Neutrophil (primary cell): ENCODE measurements at regions not wholly inside any gene's neighbourhood (a gene's known extent, or its start where the extent isn't known, plus 50 kb on each side); places are given as distances from the start of the nearest gene placed in this dataset.

Experiments
- H3K27ac ChIP-seq: fragments of 200-600 bp; sonication (generic); 2 replicates; pipeline ENCODE4 v1.5.1; 2016; ENCODE audit warnings: mild to moderate bottlenecking, moderate library complexity
- H3K27me3 ChIP-seq: fragments of 200-600 bp; sonication (generic); 2 replicates; pipeline ENCODE4 v1.6.0; 2016; ENCODE audit warnings: mild to moderate bottlenecking
- H3K36me3 ChIP-seq: fragments of 200-600 bp; sonication (generic); 2 replicates; pipeline ENCODE4 v1.5.1; 2017
- H3K4me1 ChIP-seq, 2 experiments: fragments of 200-600 bp in 1 of 2; sonication (generic) in 1 of 2; 1 replicate in 1 of 2; 2 replicates in 1 of 2; pipeline versions ENCODE4 v1.5.1 to v1.6.1; 2013 to 2016; ENCODE audit warnings: low read depth in 1 of 2, low read length in 1 of 2, mild to moderate bottlenecking in 1 of 2, moderate library complexity in 1 of 2; ENCODE audit not compliant: control insufficient read depth in 1 of 2, insufficient read depth in 1 of 2
- H3K4me3 ChIP-seq, 2 experiments: fragments of 200-600 bp in 1 of 2; sonication (generic) in 1 of 2; 1 replicate in 1 of 2; 2 replicates in 1 of 2; pipeline ENCODE4 v1.5.1; 2013 to 2016; ENCODE audit warnings: low read depth in 1 of 2, low read length in 1 of 2, mild to moderate bottlenecking in 1 of 2, moderate library complexity in 1 of 2
- H3K9me3 ChIP-seq: fragments of 200-600 bp; sonication (generic); 2 replicates; pipeline ENCODE4 v1.5.1; 2016
- TF ChIP-seq, protein P1 (sequence below): fragments of 200-600 bp; sonication (generic); IDR thresholded peaks from 2 replicates; pipeline ENCODE4 v1.5.1; 2016; ENCODE audit warnings: antibody characterized with exemption

- Histone ChIP-seq H3K27me3 (no peaks in the 10 kb centered on the region), H3K9me3 (no peaks in the 10 kb centered on the region), H3K4me3 (no peak overlapping the region), H3K36me3 (no peaks in the 10 kb centered on the region), H3K4me1 (no peaks in the 10 kb centered on the region), H3K27ac (no peak overlapping the region)
- TF ChIP-seq, protein P1, sequence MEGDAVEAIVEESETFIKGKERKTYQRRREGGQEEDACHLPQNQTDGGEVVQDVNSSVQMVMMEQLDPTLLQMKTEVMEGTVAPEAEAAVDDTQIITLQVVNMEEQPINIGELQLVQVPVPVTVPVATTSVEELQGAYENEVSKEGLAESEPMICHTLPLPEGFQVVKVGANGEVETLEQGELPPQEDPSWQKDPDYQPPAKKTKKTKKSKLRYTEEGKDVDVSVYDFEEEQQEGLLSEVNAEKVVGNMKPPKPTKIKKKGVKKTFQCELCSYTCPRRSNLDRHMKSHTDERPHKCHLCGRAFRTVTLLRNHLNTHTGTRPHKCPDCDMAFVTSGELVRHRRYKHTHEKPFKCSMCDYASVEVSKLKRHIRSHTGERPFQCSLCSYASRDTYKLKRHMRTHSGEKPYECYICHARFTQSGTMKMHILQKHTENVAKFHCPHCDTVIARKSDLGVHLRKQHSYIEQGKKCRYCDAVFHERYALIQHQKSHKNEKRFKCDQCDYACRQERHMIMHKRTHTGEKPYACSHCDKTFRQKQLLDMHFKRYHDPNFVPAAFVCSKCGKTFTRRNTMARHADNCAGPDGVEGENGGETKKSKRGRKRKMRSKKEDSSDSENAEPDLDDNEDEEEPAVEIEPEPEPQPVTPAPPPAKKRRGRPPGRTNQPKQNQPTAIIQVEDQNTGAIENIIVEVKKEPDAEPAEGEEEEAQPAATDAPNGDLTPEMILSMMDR: no peak
Measured at GRCh38 chr18:38966841-38967240, 1401.2 kb upstream of the CELF4 start.

DNA sequence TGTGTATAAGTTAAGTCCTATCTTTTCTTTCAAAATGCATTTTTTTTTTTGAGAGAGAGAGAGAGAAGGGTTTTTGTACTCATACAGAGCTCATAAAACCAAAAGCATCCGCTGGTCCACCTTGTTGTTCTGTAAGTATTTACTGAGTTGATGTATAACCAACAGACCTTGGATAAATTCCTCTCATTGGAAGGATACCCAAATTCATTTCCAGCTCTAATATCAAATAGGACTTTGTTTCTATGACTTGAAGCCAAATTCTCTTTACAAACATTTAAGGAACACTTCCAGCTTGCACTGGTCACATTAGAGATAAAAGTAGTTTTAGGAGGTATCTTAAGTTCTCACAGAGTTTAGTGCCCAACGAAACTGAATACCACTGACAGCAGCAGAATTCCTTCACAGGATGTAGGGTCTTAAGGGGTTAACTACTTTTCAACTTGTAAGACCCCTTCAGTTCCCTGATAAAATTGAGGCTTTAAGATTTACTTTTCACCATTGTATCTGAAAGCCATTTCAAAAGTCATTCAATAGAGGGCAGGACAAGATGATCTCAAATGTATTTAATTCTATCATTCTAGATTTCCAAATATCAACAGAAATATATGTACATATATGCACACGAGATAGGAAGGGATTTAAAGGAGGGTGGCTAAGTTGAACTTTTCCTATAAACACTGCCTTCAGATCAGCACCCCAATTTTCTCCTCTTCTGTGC, 1398.5 kb upstream of the CELF4 start:
- H3K9me3 ChIP-seq: no peaks in the 10 kb centered on the region
- no peaks in the 10 kb centered on the region for H3K4me1 ChIP-seq
- TF ChIP-seq, protein P1: no peak
- no peaks in the 10 kb centered on the region for H3K36me3 ChIP-seq
- H3K4me3 ChIP-seq: no peak overlapping the region
- H3K27ac ChIP-seq: no peak overlapping the region
- H3K27me3 ChIP-seq: no peaks in the 10 kb centered on the region

GRCh38 chr18:38961880-38962279, 1396.3 kb upstream of the CELF4 start:
- no peaks in the 10 kb centered on the region for H3K36me3 ChIP-seq
- no peaks in the 10 kb centered on the region for H3K9me3 ChIP-seq
- TF ChIP-seq, protein P1: no peak
- H3K4me3 ChIP-seq: no peak overlapping the region
- H3K27me3 ChIP-seq: no peaks in the 10 kb centered on the region
- no peaks in the 10 kb centered on the region for H3K4me1 ChIP-seq
- no peak overlapping the region for H3K27ac ChIP-seq

- no peaks in the 10 kb centered on the region for H3K36me3 ChIP-seq
- TF ChIP-seq, protein P1: no peak
- H3K4me3 ChIP-seq: no peak overlapping the region
- H3K27me3 ChIP-seq: no peaks in the 10 kb centered on the region
- no peaks in the 10 kb centered on the region for H3K9me3 ChIP-seq
- no peaks in the 10 kb centered on the region for H3K4me1 ChIP-seq
- H3K27ac ChIP-seq: no peak overlapping the region
Measured at GRCh38 chr18:38957736-38958135, 1392.1 kb upstream of the CELF4 start.

- Histone ChIP-seq H3K27ac (no peak overlapping the region), H3K9me3 (no peaks in the 10 kb centered on the region), H3K27me3 (no peaks in the 10 kb centered on the region), H3K4me1 (no peaks in the 10 kb centered on the region), H3K36me3 (no peaks in the 10 kb centered on the region), H3K4me3 (no peak overlapping the region)
- TF ChIP-seq, protein P1: no peak
Measured at GRCh38 chr18:38956068-38956467, 1390.5 kb upstream of the CELF4 start.
